Naive B cell (primary cell): ENCODE measurements at regions not wholly inside any gene's neighbourhood (a gene's known extent, or its start where the extent isn't known, plus 50 kb on each side); places are given as distances from the start of the nearest gene placed in this dataset.

ENCODE experiments used
- ATAC-seq, 2 donors: fragments of 150-1000 bp; cut with Tn5 transposase; 2 replicates each; pipeline ENCODE4 v1.10.0; 2021; ENCODE audit warnings: low read depth in 2 of 2, mild to moderate bottlenecking in 2 of 2, moderate library complexity in 2 of 2
- DNase-seq: peaks from one replicate; pipeline ENCODE4 v3.0.0; 2022
- H3K27ac Mint-ChIP-seq, 6 donors: one replicate each; pipeline ENCODE4 v1.8.0; 2020 to 2022; ENCODE audit warnings: mild to moderate bottlenecking in 6 of 6, mixed read lengths in 6 of 6, moderate library complexity in 5 of 6, inconsistent platforms in 2 of 6
- H3K27me3 Mint-ChIP-seq, 3 donors: one replicate each; pipeline ENCODE4 v1.8.0; 2021 to 2022; ENCODE audit warnings: mixed read lengths in 3 of 3, mild to moderate bottlenecking in 1 of 3
- H3K36me3 Mint-ChIP-seq, 2 donors: one replicate each; pipeline ENCODE4 v1.8.0; 2020 to 2022; ENCODE audit warnings: mixed read lengths in 2 of 2, inconsistent platforms in 1 of 2, mild to moderate bottlenecking in 1 of 2
- H3K4me1 Mint-ChIP-seq, 3 donors: one replicate each; pipeline ENCODE4 v1.8.0; 2020 to 2022; ENCODE audit warnings: mixed read lengths in 3 of 3, inconsistent platforms in 1 of 3, mild to moderate bottlenecking in 1 of 3, moderate library complexity in 1 of 3
- H3K4me3 Mint-ChIP-seq, 8 donors: one replicate each; pipeline ENCODE4 v1.8.0; 2020 to 2022; ENCODE audit warnings: mild to moderate bottlenecking in 8 of 8, mixed read lengths in 8 of 8, moderate library complexity in 8 of 8, inconsistent platforms in 2 of 8
- H3K9me3 Mint-ChIP-seq, 7 donors: one replicate each; pipeline ENCODE4 v1.8.0; 2020 to 2022; ENCODE audit warnings: mixed read lengths in 7 of 7, mild to moderate bottlenecking in 5 of 7, inconsistent platforms in 2 of 7, moderate library complexity in 1 of 7

DNA sequence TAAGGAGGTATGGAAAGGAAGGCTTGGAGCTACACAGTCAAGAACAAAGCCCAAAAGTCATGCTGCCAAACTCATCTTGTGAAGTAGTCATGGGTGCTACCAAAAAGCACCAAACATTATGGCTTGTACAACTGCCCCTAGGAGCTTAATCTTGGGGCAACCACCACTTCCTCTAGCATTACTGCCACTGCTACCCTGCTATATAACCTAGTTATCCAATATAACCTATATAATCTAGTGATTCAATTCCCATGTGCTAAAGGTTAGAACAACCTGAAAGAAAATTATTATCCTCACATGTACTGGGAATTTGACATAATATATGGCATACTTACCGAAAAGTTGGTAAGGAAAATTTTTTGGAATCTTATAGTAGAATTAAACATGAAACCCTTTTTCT is 102.6 kb upstream of the RBBP8 start:
- DNase-seq (no peak), ATAC-seq (no peak)
- Mint-ChIP-seq H3K27ac (no peak overlapping the region), H3K9me3 (peaks cover 0 to 11% (median under 1%) of the 10 kb centered on the region in 7 donors), H3K4me3 (no peak overlapping the region), H3K27me3 (peaks cover 0 to 9% (median 9%) of the 10 kb centered on the region in 3 donors), H3K36me3 (no peaks in the 10 kb centered on the region), H3K4me1 (peaks cover 0 to 1% (median 0%) of the 10 kb centered on the region in 3 donors)

DNA sequence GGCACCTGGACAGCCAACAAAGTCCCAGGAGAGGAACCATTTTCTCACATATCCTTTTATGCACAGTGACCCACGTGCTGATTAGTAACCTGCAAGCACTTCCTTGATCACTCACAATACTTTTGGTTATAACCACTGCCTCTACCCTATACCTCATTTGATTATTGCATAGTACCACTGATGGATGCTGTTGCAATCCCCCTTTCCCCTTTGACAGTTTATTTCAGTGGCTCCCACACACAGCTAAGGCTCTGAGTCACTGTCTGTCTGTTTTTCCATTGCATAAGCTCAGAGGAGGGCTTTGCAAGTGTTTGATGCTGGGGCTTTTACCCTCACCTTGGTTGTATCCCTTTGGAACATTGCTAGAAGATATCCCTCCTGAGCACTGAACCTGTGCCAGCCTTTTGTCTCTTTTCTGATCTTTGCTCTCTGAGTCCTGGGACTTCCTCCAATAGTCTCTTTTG is 101.7 kb upstream of the RBBP8 start:
- DNase-seq (no peak), ATAC-seq (no peak)
- Mint-ChIP-seq H3K36me3 (no peaks in the 10 kb centered on the region), H3K4me3 (no peak overlapping the region), H3K9me3 (peaks cover 0 to 11% (median 2%) of the 10 kb centered on the region in 7 donors), H3K27me3 (peaks cover 0 to 11% (median 9%) of the 10 kb centered on the region in 3 donors), H3K4me1 (peaks cover 0 to 1% (median 0%) of the 10 kb centered on the region in 3 donors), H3K27ac (no peak overlapping the region)

DNA sequence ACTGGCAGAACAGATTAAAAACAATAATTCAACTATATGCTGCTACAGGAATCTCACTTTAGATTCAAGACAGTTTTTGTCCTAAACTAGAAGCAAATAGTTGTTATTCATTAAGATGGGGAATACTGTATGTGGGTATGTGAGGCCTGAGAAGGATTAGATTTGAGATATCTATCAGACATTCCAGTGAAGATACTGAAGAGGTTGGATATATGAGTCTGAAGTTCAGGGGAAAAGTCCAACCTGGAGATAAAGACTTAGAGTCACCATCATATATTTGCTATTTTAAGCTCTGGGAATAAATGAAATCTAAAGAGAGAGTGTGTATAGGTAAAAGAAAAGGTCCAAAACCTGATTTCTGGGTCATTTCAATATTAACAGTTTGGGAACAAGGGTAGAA is 96.2 kb upstream of the RBBP8 start:
- H3K27ac Mint-ChIP-seq: no peak overlapping the region
- ATAC-seq (no peak), DNase-seq (no peak)
- no peaks in the 10 kb centered on the region for H3K36me3 Mint-ChIP-seq
- no peak overlapping the region for H3K4me3 Mint-ChIP-seq
- peaks cover 0 to 5% (median 0%) of the 10 kb centered on the region in 7 donors for H3K9me3 Mint-ChIP-seq
- peaks cover 0 to 5% (median 0%) of the 10 kb centered on the region in 3 donors for H3K27me3 Mint-ChIP-seq
- H3K4me1 Mint-ChIP-seq: peaks cover 0 to 5% (median 0%) of the 10 kb centered on the region in 3 donors

DNA sequence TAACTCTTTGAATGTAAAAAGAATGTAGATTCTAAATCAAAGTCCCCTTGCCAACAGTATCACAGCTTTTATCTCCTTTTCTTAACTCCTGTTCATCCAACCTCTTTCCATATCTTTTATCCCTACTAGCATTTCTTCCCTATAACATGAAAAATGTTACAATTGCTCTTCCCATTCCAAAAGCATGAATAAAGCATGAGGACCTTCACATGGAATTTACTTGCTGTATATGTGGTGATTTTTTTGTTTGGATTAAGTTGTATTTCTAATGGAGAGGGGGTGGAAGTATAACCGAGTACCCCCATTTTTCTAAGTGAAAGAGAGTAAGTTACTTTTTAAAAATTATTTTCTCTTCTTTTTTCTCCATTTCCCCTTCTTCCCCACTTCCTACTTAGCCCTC is 94.9 kb upstream of the RBBP8 start:
- peaks cover 0 to 5% (median 0%) of the 10 kb centered on the region in 3 donors for H3K4me1 Mint-ChIP-seq
- ATAC-seq (no peak), DNase-seq (no peak)
- no peak overlapping the region for H3K27ac Mint-ChIP-seq
- H3K9me3 Mint-ChIP-seq: peaks cover 0 to 5% (median 0%) of the 10 kb centered on the region in 7 donors
- peaks cover 0 to 5% (median 0%) of the 10 kb centered on the region in 3 donors for H3K27me3 Mint-ChIP-seq
- no peak overlapping the region for H3K4me3 Mint-ChIP-seq
- no peaks in the 10 kb centered on the region for H3K36me3 Mint-ChIP-seq

DNA sequence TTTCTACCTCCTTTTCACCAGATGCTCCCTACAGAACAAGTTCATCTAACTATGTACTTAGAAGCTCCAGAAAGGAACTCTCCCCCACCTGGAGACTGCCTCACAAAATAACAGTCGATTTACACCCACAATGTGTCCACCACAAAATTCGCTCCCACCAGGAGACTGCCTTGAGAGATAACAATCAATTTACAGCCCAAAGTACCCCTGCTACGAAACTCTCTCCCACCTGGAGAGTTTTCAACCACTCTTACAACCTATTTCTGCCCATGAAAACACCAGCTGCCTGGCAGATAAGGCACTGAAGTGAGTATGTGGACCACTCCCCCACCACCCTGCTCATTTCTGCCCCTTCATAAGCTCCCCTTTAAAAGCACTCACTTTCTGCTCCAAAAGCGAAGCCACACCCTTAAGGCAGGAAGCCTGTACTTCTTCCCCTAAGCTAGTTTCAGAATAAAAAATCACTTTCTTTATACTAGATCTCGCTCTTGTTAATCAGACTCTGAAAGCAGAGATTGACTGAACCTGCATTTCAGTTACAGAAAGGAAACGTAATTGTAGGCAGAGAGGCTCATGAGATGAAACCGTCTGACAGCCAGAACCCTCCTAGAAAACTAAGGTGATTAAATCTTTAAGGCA is 94.4 kb upstream of the RBBP8 start:
- Mint-ChIP-seq H3K4me1 (peaks cover 0 to 5% (median 0%) of the 10 kb centered on the region in 3 donors), H3K27me3 (peaks cover 0 to 5% (median 0%) of the 10 kb centered on the region in 3 donors), H3K27ac (no peak overlapping the region), H3K9me3 (peaks cover 0 to 5% (median 0%) of the 10 kb centered on the region in 7 donors), H3K4me3 (no peak overlapping the region), H3K36me3 (no peaks in the 10 kb centered on the region)
- ATAC-seq (peak; percentile 72 to 77), DNase-seq (peak; percentile 18)

DNA sequence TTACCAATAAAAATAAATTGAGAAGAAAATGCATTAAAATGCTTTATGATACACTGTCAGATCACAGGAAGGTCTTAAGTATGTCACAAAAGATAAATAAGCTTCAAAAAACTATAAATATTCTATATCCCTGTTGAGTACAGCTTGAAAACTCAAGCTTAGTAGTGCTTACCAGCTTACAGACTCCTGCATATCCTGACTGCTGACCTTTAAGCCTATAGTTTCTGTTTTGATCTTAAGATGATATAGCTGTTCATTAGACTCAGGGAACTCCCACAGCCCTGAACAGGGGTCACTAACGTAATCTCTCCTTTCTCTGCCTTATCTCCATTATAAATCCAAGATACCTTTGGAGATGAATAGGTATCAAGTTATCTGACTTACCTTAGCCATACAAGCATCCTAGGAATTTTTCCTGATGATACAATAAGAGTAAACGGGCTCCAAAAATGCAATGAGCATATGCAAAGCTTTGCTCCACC is 93.7 kb upstream of the RBBP8 start:
- Mint-ChIP-seq H3K4me1 (peaks cover 0 to 5% (median 0%) of the 10 kb centered on the region in 3 donors), H3K9me3 (peaks cover 0 to 5% (median 0%) of the 10 kb centered on the region in 7 donors), H3K27ac (no peak overlapping the region), H3K27me3 (peaks cover 0 to 5% (median 0%) of the 10 kb centered on the region in 3 donors), H3K4me3 (no peak overlapping the region), H3K36me3 (no peaks in the 10 kb centered on the region)
- DNase-seq (no peak), ATAC-seq (peak; percentile 47 to 58)

DNA sequence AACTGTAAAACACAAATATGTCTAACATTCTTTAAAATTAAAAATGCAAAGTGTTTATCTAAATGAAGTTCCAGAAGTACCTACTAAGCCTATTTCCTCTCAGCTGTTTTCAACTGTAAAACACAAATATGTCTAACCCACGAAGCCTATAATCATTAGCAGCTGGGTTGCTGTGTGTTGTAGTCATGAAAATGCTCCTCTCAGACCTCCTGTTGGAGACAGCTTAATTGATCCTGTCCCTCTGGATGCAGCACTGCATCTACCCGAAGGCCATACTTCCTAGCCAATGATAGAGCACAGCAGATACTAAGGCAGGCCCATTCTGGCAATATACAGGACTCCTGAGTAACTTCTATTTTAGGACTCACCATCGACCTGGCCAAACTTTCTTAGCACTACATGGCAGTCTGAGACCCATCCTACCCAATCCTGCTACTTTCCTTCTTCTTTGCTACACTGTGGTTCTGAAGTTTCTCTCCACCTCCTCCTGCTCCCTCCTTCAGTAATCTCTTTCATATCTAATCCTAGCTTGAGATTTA is 92.5 kb upstream of the RBBP8 start:
- no peak for DNase-seq

DNA sequence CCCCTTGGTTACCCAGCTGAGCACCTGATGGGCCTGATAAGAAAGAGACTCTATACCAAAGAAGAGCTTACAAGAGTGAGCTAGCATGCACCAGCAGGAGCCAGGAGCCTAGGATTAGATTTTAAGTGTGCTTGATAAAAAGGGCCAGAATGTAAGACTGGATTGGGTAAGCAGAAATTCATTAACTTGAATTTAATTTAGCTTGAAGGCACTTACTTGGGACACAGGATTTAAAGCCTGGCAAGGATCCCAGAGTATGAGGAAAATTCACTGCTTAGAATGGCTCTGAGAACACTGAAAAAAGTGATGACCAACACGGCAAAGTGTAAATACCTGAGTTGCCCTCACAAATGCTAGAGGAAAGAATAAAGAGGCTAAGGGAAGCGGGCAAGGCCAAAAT is 91.3 kb upstream of the RBBP8 start:
- H3K9me3 Mint-ChIP-seq: no peaks in the 10 kb centered on the region
- peaks cover 0 to 5% (median 0%) of the 10 kb centered on the region in 3 donors for H3K4me1 Mint-ChIP-seq
- H3K27me3 Mint-ChIP-seq: no peaks in the 10 kb centered on the region
- H3K36me3 Mint-ChIP-seq: no peaks in the 10 kb centered on the region
- peak overlapping the region in 2 of 6 donors; percentile 75 to 85 for H3K27ac Mint-ChIP-seq
- DNase-seq: no peak
- H3K4me3 Mint-ChIP-seq: no peak overlapping the region
- no peak for ATAC-seq

More for the DNA sequence above, 92.5 kb upstream of the RBBP8 start:
- Mint-ChIP-seq H3K27ac (peak overlapping the region in 2 of 6 donors; percentile 78 to 92), H3K4me1 (peaks cover 0 to 5% (median 0%) of the 10 kb centered on the region in 3 donors), H3K9me3 (peaks cover 0 to 2% (median 0%) of the 10 kb centered on the region in 7 donors), H3K36me3 (no peaks in the 10 kb centered on the region), H3K4me3 (peak overlapping the region in 1 of 8 donors; percentile 26), H3K27me3 (peaks cover 0 to 1% (median 0%) of the 10 kb centered on the region in 3 donors)
- no peak for ATAC-seq

DNA sequence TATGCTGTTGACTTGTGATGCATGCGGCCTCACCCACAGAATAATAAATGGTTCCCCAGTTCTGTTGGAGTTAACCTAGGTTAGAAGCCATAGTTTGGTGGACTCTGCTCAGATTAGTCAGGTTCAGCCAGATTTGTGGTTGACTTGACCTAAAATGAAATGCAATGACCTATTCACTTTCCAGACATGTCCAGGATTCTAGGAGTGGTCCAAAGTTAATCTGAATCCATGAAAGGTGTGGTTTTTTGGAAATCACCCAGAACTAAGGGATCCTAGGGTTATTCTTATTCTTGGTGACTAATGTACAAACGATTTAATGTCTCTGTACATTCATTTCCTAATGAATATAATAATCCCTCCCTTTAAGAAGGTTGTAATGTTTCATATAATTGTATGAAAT is 88.9 kb upstream of the RBBP8 start:
- H3K27me3 Mint-ChIP-seq: no peaks in the 10 kb centered on the region
- DNase-seq (no peak), ATAC-seq (no peak)
- no peaks in the 10 kb centered on the region for H3K9me3 Mint-ChIP-seq
- H3K4me3 Mint-ChIP-seq: no peak overlapping the region
- H3K27ac Mint-ChIP-seq: no peak overlapping the region
- peaks cover 0 to 8% (median 0%) of the 10 kb centered on the region in 3 donors for H3K4me1 Mint-ChIP-seq
- no peaks in the 10 kb centered on the region for H3K36me3 Mint-ChIP-seq

DNA sequence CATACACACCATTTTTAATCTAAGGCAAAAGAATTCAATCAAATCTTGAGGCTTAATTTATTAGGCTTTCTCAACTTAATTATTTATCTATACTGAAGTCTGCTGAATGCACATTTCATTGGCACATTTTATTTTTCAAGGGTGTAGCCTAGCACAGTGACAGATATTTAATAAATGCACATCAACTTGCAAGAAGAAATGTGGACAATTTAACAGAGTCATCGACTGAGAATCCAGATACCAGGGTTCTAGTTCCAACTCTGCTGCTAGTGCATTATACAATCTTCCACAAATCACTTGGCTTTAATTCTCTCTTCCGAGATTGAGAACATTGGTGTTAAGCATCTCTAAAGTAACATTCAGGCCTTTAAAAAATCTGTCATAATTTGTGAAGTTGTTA is 88.5 kb upstream of the RBBP8 start:
- ATAC-seq (no peak), DNase-seq (no peak)
- H3K27me3 Mint-ChIP-seq: no peaks in the 10 kb centered on the region

DNA sequence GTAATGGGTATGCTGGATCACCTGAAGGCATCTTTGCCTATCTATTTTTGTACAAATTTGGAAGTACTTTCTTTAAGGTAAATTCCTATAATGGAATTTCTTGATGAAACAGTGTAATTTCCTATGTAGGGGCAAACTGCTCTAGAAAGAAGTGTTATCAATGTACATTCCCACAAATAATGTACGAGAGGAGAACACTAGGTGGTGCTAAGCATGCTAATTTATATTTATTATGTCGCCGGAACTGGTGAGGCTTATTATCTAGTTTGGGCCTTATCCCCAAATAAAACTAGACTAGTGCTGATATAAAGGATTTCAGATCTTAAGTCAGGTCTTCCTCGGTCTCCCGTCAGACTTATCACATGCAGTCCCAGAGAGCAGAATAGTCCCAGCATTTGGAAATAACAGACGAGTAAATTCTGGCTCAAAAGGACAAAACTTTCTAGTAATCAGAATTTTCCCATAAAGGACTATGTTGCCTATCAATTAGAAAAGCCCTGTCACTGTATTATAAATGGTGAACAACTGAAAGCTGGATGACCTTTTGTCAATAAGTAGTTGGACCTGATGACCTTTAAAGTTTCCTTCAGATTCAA is 86.9 kb upstream of the RBBP8 start:
- Mint-ChIP-seq H3K27ac (no peak overlapping the region), H3K4me1 (peaks cover 0 to 3% (median 0%) of the 10 kb centered on the region in 3 donors), H3K27me3 (peaks cover 0 to 4% (median 0%) of the 10 kb centered on the region in 3 donors), H3K9me3 (no peaks in the 10 kb centered on the region), H3K4me3 (no peak overlapping the region), H3K36me3 (no peaks in the 10 kb centered on the region)
- ATAC-seq (no peak), DNase-seq (no peak)

More for the DNA sequence above, 88.5 kb upstream of the RBBP8 start:
- Mint-ChIP-seq H3K27ac (no peak overlapping the region), H3K4me1 (peaks cover 0 to 8% (median 0%) of the 10 kb centered on the region in 3 donors), H3K4me3 (no peak overlapping the region), H3K36me3 (no peaks in the 10 kb centered on the region), H3K9me3 (no peaks in the 10 kb centered on the region)

DNA sequence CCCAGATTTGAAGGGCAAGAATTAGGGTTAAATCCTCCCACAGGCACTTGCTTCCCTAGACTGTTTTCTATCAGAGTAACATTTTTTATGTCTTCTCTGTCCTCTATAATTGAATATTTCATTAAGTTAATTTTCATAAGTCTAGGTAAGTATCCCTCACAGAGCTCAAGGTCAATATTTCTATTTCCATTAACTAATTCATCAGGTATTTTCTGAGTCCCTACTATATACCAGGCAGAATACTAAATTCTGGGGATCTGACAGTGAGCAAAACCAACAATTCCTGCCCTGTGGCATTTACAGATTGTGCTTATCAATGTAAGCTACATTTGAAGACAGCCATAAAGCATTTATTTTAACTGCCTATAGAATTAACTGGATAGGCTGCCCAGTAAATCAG is 86.4 kb upstream of the RBBP8 start:
- Mint-ChIP-seq H3K4me1 (peaks cover 0 to 3% (median 0%) of the 10 kb centered on the region in 3 donors), H3K9me3 (no peaks in the 10 kb centered on the region), H3K27ac (no peak overlapping the region), H3K36me3 (no peaks in the 10 kb centered on the region), H3K4me3 (no peak overlapping the region), H3K27me3 (peaks cover 0 to 4% (median 0%) of the 10 kb centered on the region in 3 donors)
- DNase-seq (no peak), ATAC-seq (no peak)

DNA sequence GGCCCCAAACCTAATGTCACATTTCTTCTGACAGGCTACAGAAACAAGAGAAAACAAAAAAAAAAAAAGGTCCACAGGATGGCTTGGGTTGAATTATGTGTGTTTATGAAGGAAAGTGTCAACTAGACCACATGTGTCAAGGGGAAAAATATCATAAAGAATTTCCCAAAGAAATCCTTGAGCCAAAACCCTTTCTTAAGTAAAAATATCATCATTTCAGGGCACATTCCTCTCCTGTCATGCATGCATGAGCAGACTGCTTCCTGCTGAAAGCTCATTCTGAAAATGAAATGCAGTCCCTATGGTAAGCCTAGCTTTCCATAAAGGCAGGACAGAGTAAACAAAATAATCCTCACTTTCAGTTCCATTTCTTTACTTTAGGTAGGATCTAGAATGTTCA is 85.7 kb upstream of the RBBP8 start:
- Mint-ChIP-seq H3K36me3 (no peaks in the 10 kb centered on the region), H3K4me1 (peaks cover 0 to 3% (median 0%) of the 10 kb centered on the region in 3 donors), H3K9me3 (no peaks in the 10 kb centered on the region), H3K27ac (no peak overlapping the region), H3K4me3 (no peak overlapping the region), H3K27me3 (peaks cover 0 to 4% (median 0%) of the 10 kb centered on the region in 3 donors)
- no peak for DNase-seq
- no peak for ATAC-seq
